OCI-LY3 (cell line): ENCODE measurements at regions not wholly inside any gene's neighbourhood (a gene's known extent, or its start where the extent isn't known, plus 50 kb on each side); places are given as distances from the start of the nearest gene placed in this dataset.
A peak's percentile ranks its signal among the peaks of the same experiment; 100 is the strongest.

ENCODE experiments used
- H2AFZ ChIP-seq: fragments of 200-600, 300-600 bp; shearing (Covaris generic); 2 replicates; pipeline ENCODE4 v1.6.0; 2014; ENCODE audit warnings: antibody characterized with exemption, low read depth, low read length
- H3K27ac ChIP-seq: fragments of 200-600, 300-600 bp; sonication (generic); 2 replicates; pipeline ENCODE4 v1.5.1; 2014; ENCODE audit warnings: mild to moderate bottlenecking, low read length, moderate library complexity, mixed read lengths
- H3K27me3 ChIP-seq: fragments of 200-600, 300-600 bp; sonication (generic); 2 replicates; pipeline ENCODE4 v1.6.1; 2014; ENCODE audit warnings: low read depth, low read length, mixed read lengths
- H3K36me3 ChIP-seq: fragments of 200-600, 300-600 bp; sonication (generic); replicated peaks from 2 replicates; pipeline ENCODE3; 2014; ENCODE audit warnings: low read depth, low read length, mixed read lengths
- H3K4me1 ChIP-seq: fragments of 300-600, 200-600 bp; sonication (generic); 2 replicates; pipeline ENCODE4 v1.6.1; 2014; ENCODE audit warnings: low read length, mixed read lengths
- H3K4me2 ChIP-seq: fragments of 200-600, 300-600 bp; sonication (generic); 2 replicates; pipeline ENCODE4 v1.6.1; 2014; ENCODE audit warnings: low read length, mixed read lengths
- H3K4me3 ChIP-seq: fragments of 300-600, 200-600 bp; sonication (generic); 2 replicates; pipeline ENCODE4 v1.5.1; 2014; ENCODE audit warnings: antibody characterized with exemption, mild to moderate bottlenecking, low read length, moderate library complexity
- H3K79me2 ChIP-seq: fragments of 300-600, 200-600 bp; shearing (Covaris generic); 2 replicates; pipeline ENCODE4 v1.6.1; 2014; ENCODE audit warnings: mild to moderate bottlenecking, low read length, mixed read lengths
- H3K9ac ChIP-seq: fragments of 300-600, 200-600 bp; shearing (Covaris generic); 2 replicates; pipeline ENCODE4 v1.6.0; 2014; ENCODE audit warnings: mild to moderate bottlenecking, low read length, moderate library complexity
- H3K9me3 ChIP-seq: fragments of 200-600, 300-600 bp; shearing (Covaris generic); 2 replicates; pipeline ENCODE4 v1.6.1; 2014; ENCODE audit warnings: low read length, mixed read lengths; ENCODE audit not compliant: insufficient read depth
- H4K20me1 ChIP-seq: fragments of 200-600, 300-600 bp; sonication (generic); 2 replicates; pipeline ENCODE4 v1.6.1; 2016; ENCODE audit warnings: low read length, mixed read lengths; ENCODE audit not compliant: insufficient read depth
- CTCF ChIP-seq: fragments of 200-600, 300-600 bp; sonication (generic); IDR thresholded peaks from 2 replicates; pipeline ENCODE4 v1.5.1; 2014; ENCODE audit warnings: antibody characterized with exemption, low read length, low read depth
- EZH2phosphoT487 ChIP-seq: fragments of 200-600 bp; shearing (Covaris generic); IDR thresholded peaks from 2 replicates; pipeline ENCODE4 v1.6.1; 2018; ENCODE audit warnings: antibody characterized with exemption, mixed run types, low read depth

DNA sequence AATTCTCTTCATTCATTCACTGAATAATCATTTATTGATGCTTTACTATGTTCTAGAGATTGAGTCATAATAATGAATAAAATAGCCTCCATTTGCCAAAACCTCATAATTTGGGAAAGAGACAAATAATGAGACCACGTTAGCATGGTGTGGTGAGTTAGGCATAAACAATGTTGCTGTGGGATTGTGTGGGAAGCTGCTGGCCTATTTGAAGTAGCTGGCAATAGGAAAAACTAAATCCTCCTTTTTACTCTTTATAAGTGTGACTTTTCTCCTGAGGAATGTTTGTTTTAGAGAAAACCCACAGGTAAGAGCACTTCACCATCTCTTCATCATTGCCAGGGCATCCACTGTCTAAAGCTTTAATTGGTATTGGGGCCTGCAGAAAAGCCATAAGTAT is 95.3 kb downstream of the AREG start:
- Histone ChIP-seq H3K9ac (no peak overlapping the region), H3K27ac (no peak overlapping the region), H2AFZ (no peak overlapping the region), H3K27me3 (peaks cover 15% of the 10 kb centered on the region; the same call in 1 of the 2 replicates), H3K79me2 (no peaks in the 10 kb centered on the region), H3K4me1 (peaks cover 21% of the 10 kb centered on the region), H3K9me3 (no peaks in the 10 kb centered on the region), H3K4me2 (no peak overlapping the region), H3K36me3 (no peaks in the 10 kb centered on the region), H4K20me1 (no peaks in the 10 kb centered on the region), H3K4me3 (no peak overlapping the region)
- no peak for TF ChIP-seq CTCF
- no peak for TF ChIP-seq EZH2phosphoT487

DNA sequence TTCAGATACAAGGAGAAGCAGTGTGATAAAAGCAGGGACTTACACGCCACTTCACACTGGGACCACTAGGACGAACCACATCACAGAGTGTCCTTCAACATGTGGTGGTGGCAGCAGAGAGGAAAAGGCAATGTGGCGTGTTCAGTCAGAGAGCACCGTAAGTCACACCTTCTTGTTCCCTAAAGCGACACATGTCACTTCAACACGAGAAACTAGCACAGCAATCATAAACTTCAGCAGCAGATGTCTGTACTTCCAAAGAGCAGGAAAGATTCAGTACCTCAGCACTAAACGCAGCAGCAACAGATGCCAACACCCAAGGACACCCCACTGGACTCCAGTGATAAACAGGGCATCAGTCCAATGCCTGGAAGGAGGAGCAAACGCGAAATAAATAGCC is 96.7 kb downstream of the AREG start:
- Histone ChIP-seq H3K9ac (no peak overlapping the region), H3K4me1 (peaks cover 29% of the 10 kb centered on the region), H2AFZ (no peak overlapping the region), H3K79me2 (no peaks in the 10 kb centered on the region), H3K36me3 (no peaks in the 10 kb centered on the region), H3K9me3 (no peaks in the 10 kb centered on the region), H3K4me3 (no peak overlapping the region), H3K4me2 (peak overlapping the region; percentile 21; the same call in 1 of the 2 replicates), H3K27ac (no peak overlapping the region), H4K20me1 (no peaks in the 10 kb centered on the region), H3K27me3 (peaks cover 15% of the 10 kb centered on the region; the same call in 1 of the 2 replicates)
- TF ChIP-seq CTCF: no peak
- no peak for TF ChIP-seq EZH2phosphoT487

GRCh38 chr4:74543231-74543781 is 98.4 kb downstream of the AREG start:
- Histone ChIP-seq H3K4me2 (peak overlapping the region; percentile 37), H3K4me1 (peaks cover 29% of the 10 kb centered on the region), H2AFZ (no peak overlapping the region), H3K9ac (no peak overlapping the region), H4K20me1 (no peaks in the 10 kb centered on the region), H3K36me3 (no peaks in the 10 kb centered on the region), H3K27me3 (peaks cover 12% of the 10 kb centered on the region; the same call in 1 of the 2 replicates), H3K27ac (no peak overlapping the region), H3K9me3 (no peaks in the 10 kb centered on the region), H3K4me3 (no peak overlapping the region; the same call in 1 of the 2 replicates), H3K79me2 (no peaks in the 10 kb centered on the region)
- TF ChIP-seq CTCF (no peak), EZH2phosphoT487 (no peak)

DNA sequence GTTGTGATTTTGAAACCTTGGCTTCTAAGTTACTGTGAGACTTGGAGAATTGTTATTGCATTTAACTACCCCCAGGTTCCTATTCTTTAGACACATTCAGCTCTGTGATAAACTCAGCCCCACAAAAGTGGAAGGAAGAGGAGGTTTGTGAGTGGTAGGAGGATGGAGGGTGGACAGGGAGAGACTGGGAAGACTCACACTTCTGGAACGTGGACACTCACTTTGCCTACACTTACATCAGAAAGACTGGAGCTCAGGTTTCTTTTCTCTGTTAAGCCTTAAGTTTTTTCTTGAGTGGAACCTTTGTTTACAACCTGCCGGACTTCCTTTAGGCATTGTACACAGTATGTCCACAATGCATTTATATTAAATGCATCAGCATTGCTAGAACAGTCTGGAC is 99.0 kb downstream of the AREG start:
- Histone ChIP-seq H3K4me1 (peaks cover 29% of the 10 kb centered on the region), H3K4me3 (no peak overlapping the region), H3K27ac (no peak overlapping the region)

More for the DNA sequence above, 99.0 kb downstream of the AREG start:
- no peak overlapping the region for H2AFZ ChIP-seq
- H3K79me2 ChIP-seq: no peaks in the 10 kb centered on the region
- H3K36me3 ChIP-seq: no peaks in the 10 kb centered on the region
- no peak overlapping the region for H3K9ac ChIP-seq
- peaks cover 12% of the 10 kb centered on the region; the same call in 1 of the 2 replicates for H3K27me3 ChIP-seq
- TF ChIP-seq EZH2phosphoT487: no peak
- no peak for TF ChIP-seq CTCF
- H4K20me1 ChIP-seq: no peaks in the 10 kb centered on the region
- no peaks in the 10 kb centered on the region for H3K9me3 ChIP-seq
- H3K4me2 ChIP-seq: no peak overlapping the region
